Right ventricle myocardium superior (tissue), 1 donor: ENCODE measurements at regions not wholly inside any gene's neighbourhood (a gene's known extent, or its start where the extent isn't known, plus 50 kb on each side); places are given as distances from the start of the nearest gene placed in this dataset.
"Not testable (repeated sequence)": the region's sequence is repeated elsewhere in the genome, so short reads cannot be mapped to it uniquely, and the experiment has no call there.

Experiments used
- ATAC-seq: fragments of 200-7000 bp; cut with Tn5 transposase; one replicate; pipeline ENCODE4 v1.9.1; 2020; ENCODE audit warnings: mild to moderate bottlenecking; ENCODE audit not compliant: poor library complexity
- DNase-seq: peaks from one replicate; pipeline ENCODE4 v3.0.0-alpha.2; 2020
- intact Hi-C: fragments of 100-400 bp; cut with DNase I; formaldehyde crosslinking; loops from one replicate; pipeline ENCODE4 v1.11.2; 2022
- donor health status: DM: no; HTN: yes; CAD: no; lungs with severe emphysema.

DNA sequence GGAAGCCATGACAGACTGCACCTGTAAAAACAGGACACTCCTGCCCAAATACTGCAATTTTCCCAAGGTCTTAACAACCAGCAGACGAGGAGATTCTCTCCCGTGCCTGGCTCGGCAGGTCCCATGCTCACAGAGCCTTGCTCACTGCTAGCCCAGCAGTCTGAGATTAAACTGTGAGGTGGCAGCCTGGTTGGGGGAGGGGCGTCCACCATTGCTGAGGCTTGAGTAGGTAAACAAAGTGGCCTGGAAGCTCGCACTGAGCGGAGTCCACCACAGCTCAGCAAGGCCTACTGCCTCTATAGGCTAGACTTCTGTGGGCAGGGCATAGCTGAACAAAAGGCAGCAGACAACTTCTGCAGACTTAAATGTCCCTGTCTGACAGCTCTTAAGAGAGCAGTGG lies 80.3 kb downstream of the ANXA5 start:
- ATAC-seq, intact Hi-C loops, DNase-seq: not testable (repeated sequence)

DNA sequence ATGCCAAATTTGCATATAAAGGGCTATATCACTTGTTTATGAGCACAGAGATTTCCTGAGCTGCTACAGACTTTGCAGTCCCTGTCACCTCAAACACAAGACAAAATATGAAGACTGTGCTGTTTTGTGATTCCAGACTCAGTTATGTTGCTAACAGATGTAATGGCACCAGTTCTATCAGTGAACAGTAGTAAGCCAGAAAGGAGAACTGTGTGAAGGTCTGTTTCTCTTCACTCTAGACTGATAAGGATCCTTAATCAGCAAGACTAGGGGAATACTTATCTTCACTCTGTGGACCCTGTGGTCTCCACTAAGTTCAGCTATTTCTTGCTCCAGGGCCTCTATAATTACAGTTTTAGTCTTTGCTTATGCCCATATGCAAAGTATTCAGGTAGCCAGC lies 82.7 kb downstream of the ANXA5 start:
- no peak for ATAC-seq
- intact Hi-C loops: no loop called here
- DNase-seq: no peak

DNA sequence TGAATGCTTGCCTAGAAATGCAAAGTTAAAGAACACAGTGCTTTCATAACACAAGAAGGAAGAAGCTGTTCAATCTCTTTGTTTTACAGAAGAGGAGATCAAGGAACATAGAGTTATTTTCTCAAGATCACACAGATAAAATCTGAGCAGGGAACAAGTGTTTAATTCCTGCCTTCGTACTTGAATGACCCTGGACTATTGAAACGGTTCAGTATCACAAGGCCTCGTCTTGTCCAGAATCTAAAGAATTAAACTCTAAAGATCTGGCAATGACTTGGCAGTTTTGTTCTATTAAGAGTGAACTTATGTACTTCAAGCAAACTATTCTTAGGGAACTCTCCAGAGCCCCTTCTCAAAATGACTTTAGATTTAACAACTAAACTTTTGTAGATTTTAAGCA lies 97.7 kb downstream of the ANXA5 start:
- intact Hi-C loops: no loop called here
- ATAC-seq (no peak), DNase-seq (no peak)

DNA sequence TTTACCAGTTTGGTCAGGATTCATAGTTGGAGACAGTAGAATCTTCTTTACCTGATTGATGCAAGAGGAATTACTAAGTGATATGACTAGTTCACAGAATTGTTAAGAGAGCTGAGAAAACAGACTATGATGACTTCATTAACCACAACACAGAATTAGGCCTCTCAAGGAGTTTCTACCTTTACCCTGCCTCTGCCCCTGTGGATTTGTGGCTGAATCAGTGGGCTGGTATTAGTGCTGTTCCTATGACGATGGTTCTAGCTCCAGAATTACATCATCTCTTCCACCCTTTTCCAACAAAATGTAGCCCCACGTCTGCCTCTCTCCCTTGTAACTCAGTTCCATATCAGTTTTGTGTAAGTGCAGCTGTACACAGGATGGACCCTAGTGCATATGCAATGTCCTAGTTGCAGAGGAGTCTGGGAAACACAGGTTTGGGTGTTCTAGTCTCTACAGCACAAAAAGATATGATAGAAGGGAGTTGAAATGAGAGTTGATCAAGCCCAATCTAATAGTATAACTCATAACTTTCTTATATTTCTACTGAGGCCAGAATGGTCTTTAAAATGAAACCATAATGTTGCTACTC lies 99.3 kb downstream of the ANXA5 start:
- no peak for ATAC-seq
- no peak for DNase-seq
- intact Hi-C loops: no loop called here

DNA sequence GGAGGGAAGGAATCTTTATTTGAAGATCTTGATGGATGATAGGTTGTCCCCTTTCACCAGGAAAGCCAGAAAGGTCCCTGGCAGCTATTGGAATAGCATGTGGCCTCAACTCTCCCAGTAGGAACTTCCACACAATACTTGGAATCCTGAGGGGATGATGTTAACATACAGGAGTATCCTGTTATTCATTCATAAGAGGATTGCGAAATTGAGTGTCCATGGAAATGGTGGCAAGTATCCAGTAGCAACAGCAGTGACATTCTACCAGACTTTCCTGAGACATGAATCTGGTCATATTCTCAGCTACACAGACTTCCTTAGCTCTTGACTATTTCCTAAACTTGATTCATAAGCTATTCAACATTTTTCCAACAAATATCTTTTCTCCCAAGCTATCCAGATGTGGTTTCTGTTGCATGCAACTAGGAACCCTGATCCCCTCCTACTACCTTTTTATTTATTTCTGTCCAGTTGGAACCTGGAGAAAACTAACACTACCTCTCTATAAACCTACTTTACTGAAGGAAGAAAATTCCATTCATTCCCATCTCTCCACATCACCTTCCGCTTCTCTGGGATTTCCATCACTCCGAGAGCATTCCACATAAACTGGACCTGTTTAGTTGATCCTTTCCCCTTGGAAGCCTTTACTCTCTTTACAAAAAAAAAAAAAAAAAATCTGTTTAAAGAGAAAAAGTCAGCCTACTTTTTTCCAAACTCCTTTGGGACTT lies 101.8 kb downstream of the ANXA5 start:
- ATAC-seq (peak; percentile 91), DNase-seq (no peak)
- intact Hi-C loops: no loop called here

DNA sequence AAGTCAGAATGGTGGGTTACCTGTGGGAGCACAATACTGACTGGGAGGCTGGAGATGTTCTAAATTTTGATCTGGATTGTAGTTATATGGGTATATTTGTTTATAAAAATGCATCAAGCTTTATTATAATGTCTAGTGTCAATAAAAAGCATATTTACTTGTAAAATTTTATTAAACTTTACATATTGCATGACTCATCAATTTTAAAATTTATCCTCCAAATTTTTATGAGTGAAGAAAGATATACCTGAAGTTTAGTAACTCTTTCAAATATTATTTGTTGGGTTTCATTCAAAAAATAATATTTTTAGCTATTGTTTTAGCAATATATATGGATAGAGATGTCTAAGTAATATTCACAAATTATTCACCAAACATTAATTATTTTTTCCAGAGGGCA lies 103.0 kb downstream of the ANXA5 start:
- intact Hi-C loops: no loop called here
- ATAC-seq (no peak), DNase-seq (no peak)

DNA sequence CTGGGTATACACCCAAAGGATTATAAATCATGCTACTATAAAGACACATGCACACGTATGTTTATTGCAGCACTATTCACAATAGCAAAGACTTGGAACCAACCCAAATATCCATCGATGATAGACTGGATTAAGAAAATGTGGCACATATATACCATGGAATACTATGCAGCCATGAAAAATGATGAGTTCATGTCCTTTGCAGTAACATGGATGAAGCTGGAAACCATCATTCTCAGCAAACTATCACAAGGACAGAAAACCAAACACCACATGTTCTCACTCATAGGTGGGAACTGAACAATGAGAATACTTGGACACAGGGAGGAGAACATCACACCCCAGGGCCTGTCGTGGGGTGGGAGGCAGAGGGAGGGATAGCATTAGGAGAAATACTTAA lies 104.5 kb downstream of the ANXA5 start:
- DNase-seq, intact Hi-C loops, ATAC-seq: not testable (repeated sequence)

DNA sequence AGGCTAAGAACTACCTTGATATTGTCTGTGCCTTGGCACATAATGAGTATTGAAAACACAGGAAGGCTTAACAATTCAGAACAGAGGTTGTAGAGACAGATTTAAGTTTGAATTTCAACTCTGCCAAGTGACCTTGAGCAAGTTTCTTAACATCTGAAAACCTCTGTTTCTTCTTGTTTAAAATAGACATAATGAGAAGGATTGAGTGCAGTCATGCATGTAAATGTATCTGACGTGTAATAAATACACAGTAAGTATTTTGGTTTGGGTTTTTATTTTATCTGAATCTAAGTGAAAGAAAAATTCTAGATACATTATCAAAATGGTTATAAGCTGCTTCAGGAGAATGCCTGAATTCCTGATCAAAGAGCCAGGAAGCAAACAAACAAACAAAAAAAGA lies 111.9 kb downstream of the ANXA5 start:
- ATAC-seq (no peak), DNase-seq (no peak)
- intact Hi-C loops: no loop called here

DNA sequence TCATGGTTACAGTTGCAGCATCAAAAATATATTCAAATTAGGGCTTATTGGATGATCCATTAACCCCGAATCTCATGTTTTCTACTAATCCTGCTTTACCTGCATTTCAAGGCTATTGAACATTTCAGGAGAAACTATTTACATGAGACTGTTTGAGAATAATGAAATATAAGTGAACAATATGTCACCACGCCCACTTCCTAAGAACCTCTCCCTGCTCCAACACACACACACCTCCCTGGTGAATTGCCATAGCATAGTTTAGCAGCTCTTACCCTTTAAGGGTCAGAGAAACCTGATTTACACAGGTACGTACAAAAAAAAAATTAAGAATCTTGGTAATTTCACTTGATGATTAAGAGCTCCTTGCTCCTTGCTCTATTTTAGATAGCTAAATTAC lies 113.4 kb downstream of the ANXA5 start:
- ATAC-seq: no peak
- no peak for DNase-seq
- intact Hi-C loops: no loop called here

DNA sequence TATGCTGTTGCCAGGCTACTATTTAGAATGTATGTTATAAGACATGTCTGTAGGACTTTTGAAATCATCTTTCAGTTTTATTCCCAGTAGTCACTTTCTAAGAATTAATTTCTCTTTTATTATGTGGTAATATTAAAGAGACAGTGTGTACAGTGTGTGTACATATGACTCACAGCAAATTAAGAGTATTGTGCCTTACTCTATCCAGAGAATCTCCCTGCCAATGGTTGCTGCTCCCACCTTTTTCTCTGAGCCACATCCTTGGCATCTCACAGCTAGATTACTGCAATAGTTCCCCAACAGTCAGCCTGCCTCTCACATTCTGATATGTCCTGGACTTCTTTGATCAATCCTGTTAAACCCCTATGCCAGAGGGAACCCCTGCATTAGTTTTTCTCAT lies 114.5 kb downstream of the ANXA5 start:
- DNase-seq (no peak), ATAC-seq (no peak)
- intact Hi-C loops: no loop called here

DNA sequence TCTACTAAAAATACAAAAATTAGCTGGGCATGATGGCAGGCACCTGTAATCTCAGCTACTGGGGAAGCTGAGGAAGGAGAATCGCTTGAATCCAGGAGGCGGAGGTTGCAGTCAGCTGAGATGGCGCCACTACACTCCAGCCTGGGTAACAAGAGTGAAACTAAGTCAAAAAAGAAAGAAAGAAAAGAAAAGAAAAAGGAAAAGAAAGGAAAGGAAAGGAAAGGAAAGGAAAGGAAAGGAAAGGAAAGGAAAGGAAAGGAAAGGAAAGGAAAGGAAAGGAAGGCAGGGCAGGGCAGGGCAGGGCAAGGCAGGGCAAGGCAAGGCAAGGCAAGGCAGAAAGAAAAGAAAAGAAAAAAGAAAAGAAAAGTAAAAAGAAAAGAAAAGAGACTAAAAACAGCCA lies 121.4 kb downstream of the ANXA5 start:
- ATAC-seq, intact Hi-C loops, DNase-seq: not testable (repeated sequence)

DNA sequence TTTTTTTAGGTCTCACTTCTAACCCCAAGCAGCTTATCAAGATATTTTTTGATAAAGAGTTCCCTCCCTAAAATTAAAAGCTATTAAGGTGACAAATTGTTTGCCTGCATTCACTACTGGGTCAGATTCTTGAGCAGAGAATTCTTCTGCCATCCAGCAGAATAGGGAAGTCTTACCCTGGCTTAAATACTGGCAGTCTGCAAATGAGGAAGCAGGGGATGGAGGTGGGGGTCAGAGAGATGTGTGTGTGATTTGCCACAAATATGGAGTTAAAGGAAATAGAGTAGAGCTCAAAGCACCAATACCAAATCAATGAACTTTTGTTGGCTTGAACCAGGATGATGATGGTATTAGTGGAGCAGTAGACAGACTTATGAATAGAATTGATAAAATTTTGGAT lies 122.2 kb downstream of the ANXA5 start:
- ATAC-seq (no peak), DNase-seq (no peak)
- intact Hi-C loops: no loop called here

DNA sequence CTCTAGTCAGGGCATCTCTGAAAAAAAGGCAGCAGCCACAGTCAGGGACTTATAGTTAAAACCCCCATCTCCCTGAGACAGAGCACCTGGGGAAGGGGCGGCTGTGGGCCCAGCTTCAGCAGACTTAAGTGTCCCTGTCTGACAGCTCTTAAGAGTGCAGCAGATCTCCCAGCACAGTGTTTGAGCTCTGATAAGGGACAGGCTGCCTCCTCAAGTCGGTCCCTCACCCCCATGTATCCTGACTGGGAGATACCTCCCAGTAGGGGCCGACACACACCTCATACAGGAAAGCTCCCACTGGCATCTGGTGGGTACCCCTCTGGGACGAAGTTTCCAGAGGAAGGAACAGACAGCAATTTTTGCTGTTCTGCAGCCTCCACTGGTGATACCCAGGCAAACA lies 129.0 kb downstream of the ANXA5 start:
- intact Hi-C loops: no loop called here
- DNase-seq (no peak), ATAC-seq (no peak)

DNA sequence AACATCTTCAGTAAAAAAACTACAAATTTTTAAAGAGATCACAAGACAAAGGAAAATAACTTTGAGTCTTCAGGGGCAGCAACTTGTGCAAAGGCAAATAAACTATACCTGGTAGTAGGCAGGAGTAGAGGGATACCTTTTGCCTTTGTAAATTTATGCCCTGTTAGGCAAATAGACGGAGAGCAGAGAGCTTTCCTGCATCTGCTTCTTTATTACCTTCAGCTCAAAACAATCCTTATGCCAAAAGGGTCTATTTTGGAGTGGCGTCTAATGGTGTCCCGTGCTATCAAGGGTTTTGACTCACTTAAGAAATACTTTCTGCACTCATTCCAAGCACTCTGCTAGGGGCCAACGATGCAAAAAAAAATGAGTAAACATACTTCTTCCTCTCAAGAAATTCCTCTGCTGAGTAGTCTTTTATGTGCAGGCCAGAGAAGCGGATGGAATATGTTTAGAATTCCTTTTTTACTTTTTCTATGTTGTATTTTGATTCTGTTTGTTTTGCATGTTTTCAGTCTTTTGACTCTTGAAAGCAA lies 131.9 kb downstream of the ANXA5 start:
- no peak for ATAC-seq
- no peak for DNase-seq
- intact Hi-C loops: no loop called here

DNA sequence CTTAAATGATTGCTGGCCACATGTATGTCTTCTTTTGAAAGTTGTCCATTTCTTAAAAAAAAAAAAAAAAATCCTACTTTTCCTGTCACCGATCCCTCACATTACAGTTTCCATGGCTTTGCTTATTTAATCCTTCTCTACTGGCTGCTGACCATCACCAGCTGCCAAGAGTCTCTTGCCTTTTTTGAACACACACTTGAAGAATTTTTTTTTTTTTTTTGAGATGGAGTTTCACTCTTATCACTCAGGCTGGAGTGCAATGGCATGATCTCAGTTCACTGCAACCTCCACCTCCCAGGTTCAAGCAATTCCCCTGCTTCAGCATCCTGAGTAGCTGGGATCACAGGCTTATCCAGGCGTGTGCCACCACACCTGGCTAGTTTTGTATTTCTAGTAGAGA lies 134.0 kb downstream of the ANXA5 start:
- ATAC-seq: no peak
- no peak for DNase-seq
- intact Hi-C loops: no loop called here

DNA sequence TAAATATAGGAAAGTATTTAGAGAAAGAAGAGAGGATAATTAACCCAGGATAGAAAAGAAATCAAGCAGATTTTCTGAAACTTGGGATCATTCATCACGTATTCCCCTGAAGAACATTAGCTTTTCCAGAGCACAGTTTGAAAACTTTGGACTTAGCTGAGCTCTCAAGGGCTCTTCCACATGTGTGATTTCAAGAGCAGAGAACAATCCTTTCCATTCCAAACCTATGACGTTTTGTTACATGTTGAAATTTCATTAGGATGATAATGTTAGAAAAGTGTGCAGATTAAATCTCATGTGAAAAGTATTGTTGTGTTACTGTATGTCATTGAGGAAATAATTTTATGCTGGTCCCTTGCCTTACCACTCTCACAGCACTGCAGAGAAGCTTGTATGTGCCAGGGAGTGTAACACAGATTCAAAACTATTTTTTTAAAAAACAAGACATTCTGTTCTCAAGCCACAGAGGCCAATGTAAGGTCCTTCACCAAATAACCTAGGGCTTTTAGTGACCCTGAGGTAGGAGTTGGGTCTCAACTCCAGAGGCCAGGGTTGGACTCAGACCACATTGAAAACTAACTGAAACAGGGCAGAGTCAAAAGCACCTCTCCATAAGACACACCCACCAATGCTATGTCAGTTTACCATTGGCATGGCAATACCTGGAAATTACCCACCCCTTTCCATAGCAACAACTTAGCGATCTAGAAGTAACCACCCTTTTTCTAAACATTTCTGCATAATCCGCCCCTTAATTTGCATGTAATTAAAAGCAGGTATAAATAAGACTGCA lies 141.3 kb downstream of the ANXA5 start:
- ATAC-seq (peak; percentile 90), DNase-seq (no peak)
- intact Hi-C loops: no loop called here

DNA sequence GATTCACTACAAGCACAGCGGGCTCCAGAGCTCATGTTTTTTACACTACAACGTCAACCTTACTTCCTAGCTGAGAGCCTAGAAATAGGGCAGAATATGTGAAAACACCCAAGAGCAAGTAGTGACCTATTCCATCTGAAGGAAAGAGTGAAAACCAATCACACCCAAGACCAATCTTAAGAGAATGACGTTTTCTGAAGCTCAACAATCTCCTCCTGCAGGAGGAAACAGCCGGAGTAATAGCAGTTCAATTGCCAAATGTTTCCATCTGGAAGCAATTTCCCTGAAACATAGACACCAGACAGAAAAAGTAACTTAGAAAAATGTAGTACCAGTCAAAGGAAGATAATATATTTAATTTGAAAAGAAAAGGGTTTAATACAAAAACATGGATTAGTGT lies 142.4 kb downstream of the ANXA5 start:
- intact Hi-C loops: no loop called here
- no peak for DNase-seq
- peak; percentile 81 for ATAC-seq

DNA sequence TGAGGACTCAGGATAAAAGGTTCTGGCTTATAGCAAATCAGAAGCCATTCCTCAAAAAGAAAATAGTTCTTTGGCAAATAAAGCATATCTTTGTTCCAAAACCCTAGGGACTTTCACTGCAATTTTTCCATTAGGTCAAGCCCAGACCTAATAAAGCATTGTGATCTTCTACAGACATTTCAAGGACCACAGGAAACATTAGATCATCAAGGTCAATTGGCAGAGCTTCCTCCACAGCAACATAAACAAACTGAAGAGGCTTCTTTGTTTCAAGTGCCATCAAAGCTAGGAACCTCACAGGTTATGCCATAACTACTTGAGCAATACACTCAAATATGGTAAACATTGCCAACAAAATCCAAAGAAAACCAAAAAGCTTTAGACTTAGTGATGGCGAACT lies 144.9 kb downstream of the ANXA5 start:
- DNase-seq (no peak), ATAC-seq (no peak)
- intact Hi-C loops: no loop called here

DNA sequence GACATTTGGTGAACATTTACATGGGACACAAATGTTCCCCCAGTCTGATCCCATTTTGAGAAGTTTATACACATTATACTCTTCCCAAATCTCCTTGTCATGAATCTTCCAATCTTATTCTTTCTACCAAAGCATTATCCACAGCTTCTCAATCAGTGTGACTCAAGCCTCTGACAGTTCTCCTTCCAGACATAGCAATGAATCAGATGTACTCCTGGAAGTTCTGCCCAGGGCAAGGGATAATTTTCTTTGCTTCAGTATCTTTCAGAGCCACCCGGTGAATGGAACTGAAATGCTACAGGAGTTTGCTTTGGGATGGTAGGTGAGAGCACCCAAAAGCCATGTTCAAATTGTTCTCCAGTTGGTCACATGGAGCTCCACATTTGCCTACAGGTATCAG lies 145.5 kb downstream of the ANXA5 start:
- DNase-seq: no peak
- ATAC-seq: no peak
- intact Hi-C loops: no loop called here

DNA sequence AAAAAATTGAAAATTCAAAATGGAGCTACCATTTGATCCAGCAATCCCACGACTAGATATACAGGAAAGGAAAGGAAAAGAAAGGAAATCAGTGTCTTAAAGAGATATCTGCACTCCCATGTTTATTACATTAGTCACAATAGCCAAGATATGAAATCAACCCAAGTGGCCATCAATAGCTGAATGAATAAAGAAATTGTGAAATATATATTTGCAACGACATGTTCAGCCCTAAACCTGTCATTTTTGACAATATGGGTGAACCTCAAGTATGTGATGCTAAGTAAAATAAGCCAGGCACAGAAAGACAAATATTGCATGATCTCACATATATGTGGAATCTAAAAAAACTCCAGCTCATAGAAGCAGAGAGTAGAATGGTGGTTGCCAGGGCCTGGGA lies 155.1 kb downstream of the ANXA5 start:
- intact Hi-C loops: no loop called here
- DNase-seq: no peak

More for the DNA sequence above, 155.1 kb downstream of the ANXA5 start:
- no peak for ATAC-seq
